ENCODE measurements at regions not wholly inside any gene's neighbourhood (a gene's known extent, or its start where the extent isn't known, plus 50 kb on each side); places are given as distances from the start of the nearest gene placed in this dataset.

- intact Hi-C loops (cut with DNase I; ENCODE audit: low total_unique reads) = no loop called here
- no peak for TF ChIP-seq CTCF (IDR thresholded peaks at IDR 0.05)
- H3K4me3 ChIP-seq = no peak overlapping the region
Measured at GRCh38 chr6:132927713-132928112, 113.3 kb downstream of the RPS12 start.

GRCh38 chr6:132929141-132929540 is 114.8 kb downstream of the RPS12 start:
- intact Hi-C loops (cut with DNase I; ENCODE audit: low total_unique reads) = no loop called here
- Histone ChIP-seq H3K4me3 (no peak overlapping the region), H3K27me3 (peaks cover 0 to 6% of the 10 kb centered on the region in 2 donors), H3K36me3 (no peaks in the 10 kb centered on the region), H3K9me3 (no peaks in the 10 kb centered on the region), H3K4me1 (no peaks in the 10 kb centered on the region), H3K27ac (no peak overlapping the region)
- TF ChIP-seq CTCF (IDR thresholded peaks at IDR 0.05) = no peak
- DNase-seq = no peak

More at GRCh38 chr6:132927713-132928112, 113.3 kb downstream of the RPS12 start:
- H3K9me3 ChIP-seq = no peaks in the 10 kb centered on the region
- DNase-seq = no peak
- H3K27me3 ChIP-seq = peaks cover 0 to under 1% of the 10 kb centered on the region in 2 donors
- H3K36me3 ChIP-seq = no peaks in the 10 kb centered on the region
- no peaks in the 10 kb centered on the region for H3K4me1 ChIP-seq
- H3K27ac ChIP-seq = no peak overlapping the region

- Histone ChIP-seq H3K27ac (no peak overlapping the region), H3K4me1 (no peaks in the 10 kb centered on the region), H3K36me3 (no peaks in the 10 kb centered on the region), H3K9me3 (no peaks in the 10 kb centered on the region), H3K4me3 (no peak overlapping the region), H3K27me3 (peaks cover 0 to 6% of the 10 kb centered on the region in 2 donors)
- no peak for TF ChIP-seq CTCF (IDR thresholded peaks at IDR 0.05)
- intact Hi-C loops (cut with DNase I; ENCODE audit: low total_unique reads) = no loop called here
- DNase-seq = no peak
Measured at GRCh38 chr6:132931313-132931712, 116.9 kb downstream of the RPS12 start.

- intact Hi-C loops (cut with DNase I; ENCODE audit: low total_unique reads) = no loop called here
- Histone ChIP-seq H3K27me3 (peaks cover 0 to 6% of the 10 kb centered on the region in 2 donors), H3K36me3 (no peaks in the 10 kb centered on the region), H3K4me1 (no peaks in the 10 kb centered on the region), H3K4me3 (no peak overlapping the region), H3K9me3 (no peaks in the 10 kb centered on the region), H3K27ac (no peak overlapping the region)
- no peak for DNase-seq
- no peak for TF ChIP-seq CTCF (IDR thresholded peaks at IDR 0.05)
Measured at GRCh38 chr6:132931936-132932514, 117.7 kb downstream of the RPS12 start.

GRCh38 chr6:132932588-132932987 is 118.2 kb downstream of the RPS12 start:
- peaks cover 0 to 6% of the 10 kb centered on the region in 2 donors for H3K27me3 ChIP-seq
- DNase-seq = no peak
- no peak overlapping the region for H3K4me3 ChIP-seq
- intact Hi-C loops (cut with DNase I; ENCODE audit: low total_unique reads) = no loop called here
- H3K36me3 ChIP-seq = no peaks in the 10 kb centered on the region
- no peak for TF ChIP-seq CTCF (IDR thresholded peaks at IDR 0.05)
- no peaks in the 10 kb centered on the region for H3K4me1 ChIP-seq
- H3K9me3 ChIP-seq = no peaks in the 10 kb centered on the region
- no peak overlapping the region for H3K27ac ChIP-seq

GRCh38 chr6:132933090-132933489 is 118.7 kb downstream of the RPS12 start:
- Histone ChIP-seq H3K27ac (no peak overlapping the region), H3K27me3 (peaks cover 0 to 6% of the 10 kb centered on the region in 2 donors), H3K4me3 (no peak overlapping the region), H3K4me1 (no peaks in the 10 kb centered on the region), H3K9me3 (no peaks in the 10 kb centered on the region), H3K36me3 (no peaks in the 10 kb centered on the region)
- no peak for TF ChIP-seq CTCF (IDR thresholded peaks at IDR 0.05)
- intact Hi-C loops (cut with DNase I; ENCODE audit: low total_unique reads) = no loop called here
- no peak for DNase-seq

All from tibial artery (tissue), 4 donors.